Endodermal cell (in vitro differentiated cells): ENCODE measurements at regions not wholly inside any gene's neighbourhood (a gene's known extent, or its start where the extent isn't known, plus 50 kb on each side); places are given as distances from the start of the nearest gene placed in this dataset.

Experiments used
- DNase-seq: peaks from one replicate; pipeline ENCODE4 v3.0.0-alpha.2; 2017
- H3K27ac ChIP-seq: 2 replicates; pipeline ENCODE4 v1.5.1; 2013; ENCODE audit warnings: mild to moderate bottlenecking, low read depth, low read length, moderate library complexity
- H3K27me3 ChIP-seq: 2 replicates; pipeline ENCODE4 v1.6.1; 2013; ENCODE audit warnings: mild to moderate bottlenecking, low read length, moderate library complexity; ENCODE audit not compliant: insufficient read depth, control insufficient read depth, poor library complexity, severe bottlenecking
- H3K36me3 ChIP-seq: 2 replicates; pipeline ENCODE4 v1.7.0; 2013; ENCODE audit warnings: mild to moderate bottlenecking, low read length, moderate library complexity; ENCODE audit not compliant: control insufficient read depth, insufficient read depth
- H3K4me1 ChIP-seq: one replicate; pipeline ENCODE4 v1.7.0; 2013; ENCODE audit warnings: low read length; ENCODE audit not compliant: control insufficient read depth, insufficient read depth
- H3K4me3 ChIP-seq: 2 replicates; pipeline ENCODE4 v1.5.1; 2013; ENCODE audit warnings: mild to moderate bottlenecking, low read length, moderate library complexity
- H3K9ac ChIP-seq: 2 replicates; pipeline ENCODE4 v1.6.1; 2013; ENCODE audit warnings: mild to moderate bottlenecking, low read length, moderate library complexity; ENCODE audit not compliant: poor library complexity, severe bottlenecking; ENCODE audit errors: extremely low read depth
- H3K9me3 ChIP-seq: 2 replicates; pipeline ENCODE4 v1.6.1; 2013; ENCODE audit warnings: mild to moderate bottlenecking, low read length, moderate library complexity; ENCODE audit not compliant: control insufficient read depth
- H3K27ac Mint-ChIP-seq: 2 replicates; pipeline ENCODE4 v1.8.0; 2020; ENCODE audit warnings: mixed read lengths
- H3K27me3 Mint-ChIP-seq: 2 replicates; pipeline ENCODE4 v1.8.0; 2021; ENCODE audit warnings: mild to moderate bottlenecking, mixed read lengths; ENCODE audit not compliant: insufficient read depth
- H3K36me3 Mint-ChIP-seq: 2 replicates; pipeline ENCODE4 v1.8.0; 2020; ENCODE audit warnings: low read depth, mixed read lengths
- H3K4me1 Mint-ChIP-seq: 2 replicates; pipeline ENCODE4 v1.8.0; 2020; ENCODE audit warnings: mixed read lengths
- H3K4me3 Mint-ChIP-seq: 2 replicates; pipeline ENCODE4 v1.8.0; 2020; ENCODE audit warnings: mild to moderate bottlenecking, moderate library complexity, mixed read lengths
- H3K9me3 Mint-ChIP-seq: 2 replicates; pipeline ENCODE4 v1.8.0; 2020; ENCODE audit warnings: mild to moderate bottlenecking, mixed read lengths
- WGBS, 2 experiments: methylation state at CpG; one replicate each; pipeline versions ENCODE4 v1.1.5 to v1.1.7; 2013; ENCODE audit warnings: missing lambda C conversion rate in 2 of 2, mixed read lengths in 1 of 2; ENCODE audit not compliant: insufficient coverage in 1 of 2, insufficient read length in 1 of 2; 5-methylcytosine and 5-hydroxymethylcytosine counted together
- TF ChIP-seq, protein P1 (sequence below): fragments of 200-600 bp; sonication (generic); conservative IDR thresholded peaks from 2 replicates; pipeline ENCODE4 v1.5.0; 2021; ENCODE audit warnings: antibody characterized with exemption, mild to moderate bottlenecking

DNA sequence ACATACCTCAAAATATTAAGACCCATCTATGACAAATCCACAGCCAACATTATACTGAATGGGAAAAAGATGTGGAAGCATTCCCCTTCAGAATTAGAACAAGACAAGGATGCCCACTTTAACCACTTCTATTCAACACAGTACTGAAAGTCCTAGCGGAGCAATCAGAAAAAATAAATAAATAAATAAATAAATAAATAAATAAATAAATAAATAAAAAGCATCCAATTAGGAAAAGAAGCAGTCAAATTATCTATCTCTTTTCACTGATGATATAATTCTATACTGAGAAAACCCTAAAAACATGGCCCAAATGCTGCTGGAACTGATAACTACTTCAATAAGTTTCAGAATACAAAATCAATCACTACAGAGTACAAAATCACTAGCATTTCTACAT is 67.5 kb downstream of the PRR32 start:
- WGBS, 2 experiments = no CpG with 5 or more reads among the region's 1 CpG
- H3K36me3 Mint-ChIP-seq = no peaks in the 10 kb centered on the region
- Histone ChIP-seq H3K9me3 (no peaks in the 10 kb centered on the region), H3K27me3 (no peaks in the 10 kb centered on the region), H3K4me3 (no peak overlapping the region), H3K27ac (no peak overlapping the region), H3K36me3 (no peaks in the 10 kb centered on the region), H3K9ac (no peak overlapping the region), H3K4me1 (no peaks in the 10 kb centered on the region)
- TF ChIP-seq, protein P1, sequence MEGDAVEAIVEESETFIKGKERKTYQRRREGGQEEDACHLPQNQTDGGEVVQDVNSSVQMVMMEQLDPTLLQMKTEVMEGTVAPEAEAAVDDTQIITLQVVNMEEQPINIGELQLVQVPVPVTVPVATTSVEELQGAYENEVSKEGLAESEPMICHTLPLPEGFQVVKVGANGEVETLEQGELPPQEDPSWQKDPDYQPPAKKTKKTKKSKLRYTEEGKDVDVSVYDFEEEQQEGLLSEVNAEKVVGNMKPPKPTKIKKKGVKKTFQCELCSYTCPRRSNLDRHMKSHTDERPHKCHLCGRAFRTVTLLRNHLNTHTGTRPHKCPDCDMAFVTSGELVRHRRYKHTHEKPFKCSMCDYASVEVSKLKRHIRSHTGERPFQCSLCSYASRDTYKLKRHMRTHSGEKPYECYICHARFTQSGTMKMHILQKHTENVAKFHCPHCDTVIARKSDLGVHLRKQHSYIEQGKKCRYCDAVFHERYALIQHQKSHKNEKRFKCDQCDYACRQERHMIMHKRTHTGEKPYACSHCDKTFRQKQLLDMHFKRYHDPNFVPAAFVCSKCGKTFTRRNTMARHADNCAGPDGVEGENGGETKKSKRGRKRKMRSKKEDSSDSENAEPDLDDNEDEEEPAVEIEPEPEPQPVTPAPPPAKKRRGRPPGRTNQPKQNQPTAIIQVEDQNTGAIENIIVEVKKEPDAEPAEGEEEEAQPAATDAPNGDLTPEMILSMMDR = no peak
- H3K9me3 Mint-ChIP-seq = peaks cover 57% of the 10 kb centered on the region
- no peaks in the 10 kb centered on the region for H3K4me1 Mint-ChIP-seq
- H3K4me3 Mint-ChIP-seq = no peak overlapping the region
- no peaks in the 10 kb centered on the region for H3K27me3 Mint-ChIP-seq
- no peak for DNase-seq
- H3K27ac Mint-ChIP-seq = no peak overlapping the region

DNA sequence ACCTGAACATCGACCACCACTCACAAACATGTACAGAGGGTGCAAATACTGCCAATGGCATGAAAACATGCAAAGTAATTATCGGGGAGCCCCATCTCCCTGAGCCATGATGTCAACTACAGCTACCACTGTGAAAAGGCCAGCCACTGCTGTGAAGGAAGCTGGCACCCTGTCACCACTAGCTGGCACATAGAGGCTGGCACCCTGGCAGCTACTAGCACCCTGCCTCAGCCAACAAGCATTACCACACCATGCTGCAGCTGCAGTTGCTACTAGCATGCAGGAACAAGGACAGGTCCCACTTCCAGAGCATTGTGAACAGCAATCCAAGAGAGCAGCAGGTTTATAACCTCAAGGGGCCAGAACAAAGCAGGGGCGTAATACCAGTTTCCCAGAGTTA is 81.4 kb downstream of the PRR32 start:
- whole genome bisulfite sequencing, 2 experiments = 95% methylated on average over 2 of the region's 3 CpGs; no CpG with 5 or more reads in 1 of the 2 experiments
- H3K9me3 ChIP-seq = no peaks in the 10 kb centered on the region
- Mint-ChIP-seq H3K4me1 (no peaks in the 10 kb centered on the region), H3K4me3 (no peak overlapping the region), H3K9me3 (peaks cover 75% of the 10 kb centered on the region), H3K27me3 (no peaks in the 10 kb centered on the region), H3K27ac (no peak overlapping the region), H3K36me3 (no peaks in the 10 kb centered on the region)
- H3K27me3 ChIP-seq = no peaks in the 10 kb centered on the region
- H3K27ac ChIP-seq = no peak overlapping the region
- TF ChIP-seq, protein P1 = no peak
- no peak overlapping the region for H3K9ac ChIP-seq
- H3K4me1 ChIP-seq = no peaks in the 10 kb centered on the region
- no peak overlapping the region for H3K4me3 ChIP-seq
- DNase-seq = no peak
- H3K36me3 ChIP-seq = no peaks in the 10 kb centered on the region

DNA sequence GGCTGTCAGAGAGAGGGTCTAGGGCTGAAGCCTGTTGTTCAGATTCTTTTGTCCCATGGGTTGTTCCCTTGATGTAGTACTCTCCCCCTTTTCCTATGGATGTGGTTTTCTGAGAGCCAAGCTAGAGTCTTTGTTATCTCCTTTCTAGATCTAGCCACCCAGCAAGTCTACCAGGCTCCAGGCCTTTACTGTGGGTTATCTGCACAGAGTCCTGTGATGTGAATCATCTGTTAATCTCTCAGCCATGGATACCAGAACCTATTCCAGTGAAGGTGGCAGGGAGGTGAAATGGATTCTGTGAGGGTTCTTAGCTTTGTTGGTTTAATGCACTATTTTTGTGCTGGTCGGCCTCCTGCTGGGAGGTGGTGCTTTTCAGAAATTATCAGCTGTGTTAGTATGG is 109.5 kb downstream of the PRR32 start:
- Mint-ChIP-seq H3K27me3 (no peaks in the 10 kb centered on the region), H3K4me3 (no peak overlapping the region), H3K9me3 (peaks cover 60% of the 10 kb centered on the region), H3K4me1 (no peaks in the 10 kb centered on the region), H3K36me3 (no peaks in the 10 kb centered on the region), H3K27ac (no peak overlapping the region)
- H3K27me3 ChIP-seq = no peaks in the 10 kb centered on the region
- no peak overlapping the region for H3K27ac ChIP-seq
- H3K4me1 ChIP-seq = no peaks in the 10 kb centered on the region
- no peak overlapping the region for H3K4me3 ChIP-seq
- H3K9me3 ChIP-seq = peaks cover 6% of the 10 kb centered on the region
- no peak overlapping the region for H3K9ac ChIP-seq
- no peak for DNase-seq
- TF ChIP-seq, protein P1 = no peak
- H3K36me3 ChIP-seq = no peaks in the 10 kb centered on the region
- 100% methylated on average over 1 of the region's 1 CpG; no CpG with 5 or more reads in 1 of the 2 experiments for WGBS, 2 experiments
